ENCODE measurements at regions not wholly inside any gene's neighbourhood (a gene's known extent, or its start where the extent isn't known, plus 50 kb on each side); places are given as distances from the start of the nearest gene placed in this dataset.

- Histone ChIP-seq H4K12ac (ENCODE audit: low read depth, low read length) (no peak overlapping the region), H3K79me2 (ENCODE audit: control insufficient read depth, insufficient read depth, low read length, poor library complexity) (no peaks in the 10 kb centered on the region), H2BK5ac (ENCODE audit: low read depth, low read length, poor library complexity) (no peak overlapping the region), H3K18ac (ENCODE audit: low read length) (no peak overlapping the region), H4K91ac (ENCODE audit: low read depth, low read length) (peak overlapping the region; percentile 20), H3K27ac (ENCODE audit: low read depth, low read length) (no peak overlapping the region), H2AFZ (ENCODE audit: insufficient read depth, low read length, poor library complexity) (no peak overlapping the region), H3K9me3 (ENCODE audit: insufficient read depth, low read depth, low read length) (peaks cover 4% of the 10 kb centered on the region), H4K8ac (ENCODE audit: low read depth, low read length) (peak overlapping the region; percentile 3), H3K9ac (ENCODE audit: low read length) (no peak overlapping the region), H2BK120ac (ENCODE audit: insufficient read depth, low read length, poor library complexity) (no peak overlapping the region), H2BK12ac (ENCODE audit: low read length) (no peak overlapping the region), H3K4me1 (ENCODE audit: control insufficient read depth in 1 of 2, insufficient read depth in 2 of 2, low read length in 2 of 2) (no peaks in the 10 kb centered on the region), H2AK5ac (ENCODE audit: low read length) (peak overlapping the region; percentile 12), H3K36me3 (ENCODE audit: control insufficient read depth in 1 of 2, insufficient read depth in 2 of 2, low read length in 2 of 2) (no peaks in the 10 kb centered on the region), H3K27me3 (ENCODE audit: insufficient read depth, low read length) (no peaks in the 10 kb centered on the region), H3K4me2 (ENCODE audit: low read length) (no peak overlapping the region), H3K4ac (ENCODE audit: low read depth, low read length) (no peak overlapping the region), H3K14ac (ENCODE audit: low read length) (no peak overlapping the region), H3K23ac (ENCODE audit: low read length) (no peak overlapping the region), H3K4me3 (ENCODE audit: low read depth, low read length) (no peak overlapping the region), H3K79me1 (ENCODE audit: low read length) (no peaks in the 10 kb centered on the region)
- no CpG with 5 or more reads among the region's 3 CpGs for WGBS (ENCODE audit: extremely low coverage, insufficient coverage, insufficient read length)
- DNase-seq = no peak
Observed at GRCh38 chr1:55937840-55938375, 641.5 kb downstream of the PLPP3 start.

GRCh38 chr1:55935236-55935635 is 644.1 kb downstream of the PLPP3 start:
- Histone ChIP-seq H3K79me2 (ENCODE audit: control insufficient read depth, insufficient read depth, low read length, poor library complexity) (no peaks in the 10 kb centered on the region), H2BK5ac (ENCODE audit: low read depth, low read length, poor library complexity) (no peak overlapping the region), H3K9me3 (ENCODE audit: insufficient read depth, low read depth, low read length) (peaks cover 4% of the 10 kb centered on the region), H3K79me1 (ENCODE audit: low read length) (peaks cover 10% of the 10 kb centered on the region), H2BK120ac (ENCODE audit: insufficient read depth, low read length, poor library complexity) (no peak overlapping the region), H4K12ac (ENCODE audit: low read depth, low read length) (no peak overlapping the region), H2AK5ac (ENCODE audit: low read length) (no peak overlapping the region), H3K14ac (ENCODE audit: low read length) (no peak overlapping the region), H2BK12ac (ENCODE audit: low read length) (no peak overlapping the region), H3K36me3 (ENCODE audit: control insufficient read depth in 1 of 2, insufficient read depth in 2 of 2, low read length in 2 of 2) (no peaks in the 10 kb centered on the region), H3K4ac (ENCODE audit: low read depth, low read length) (no peak overlapping the region), H2AFZ (ENCODE audit: insufficient read depth, low read length, poor library complexity) (no peak overlapping the region), H3K4me1 (ENCODE audit: control insufficient read depth in 1 of 2, insufficient read depth in 2 of 2, low read length in 2 of 2) (peaks cover 3 to 4% of the 10 kb centered on the region in 2 experiments), H3K23ac (ENCODE audit: low read length) (no peak overlapping the region), H4K8ac (ENCODE audit: low read depth, low read length) (no peak overlapping the region), H4K91ac (ENCODE audit: low read depth, low read length) (no peak overlapping the region), H3K4me3 (ENCODE audit: low read depth, low read length) (no peak overlapping the region), H3K27me3 (ENCODE audit: insufficient read depth, low read length) (no peaks in the 10 kb centered on the region), H3K18ac (ENCODE audit: low read length) (no peak overlapping the region), H3K9ac (ENCODE audit: low read length) (no peak overlapping the region), H3K27ac (ENCODE audit: low read depth, low read length) (no peak overlapping the region), H3K4me2 (ENCODE audit: low read length) (no peak overlapping the region)
- no CpG with 5 or more reads among the region's 5 CpGs for whole genome bisulfite sequencing (ENCODE audit: extremely low coverage, insufficient coverage, insufficient read length)
- no peak for DNase-seq

- no peaks in the 10 kb centered on the region for H3K36me3 ChIP-seq (ENCODE audit: control insufficient read depth in 1 of 2, insufficient read depth in 2 of 2, low read length in 2 of 2)
- peak; percentile 23 to 80 for DNase-seq
- peaks cover 15% of the 10 kb centered on the region for H3K79me1 ChIP-seq (ENCODE audit: low read length)
- no peak overlapping the region for H2AFZ ChIP-seq (ENCODE audit: insufficient read depth, low read length, poor library complexity)
- no peak overlapping the region for H3K14ac ChIP-seq (ENCODE audit: low read length)
- no CpG with 5 or more reads among the region's 1 CpG for WGBS (ENCODE audit: extremely low coverage, insufficient coverage, insufficient read length)
- H2AK5ac ChIP-seq (ENCODE audit: low read length) = no peak overlapping the region
- H4K12ac ChIP-seq (ENCODE audit: low read depth, low read length) = no peak overlapping the region
- peaks cover 4% of the 10 kb centered on the region for H3K9me3 ChIP-seq (ENCODE audit: insufficient read depth, low read depth, low read length)
- H3K4me1 ChIP-seq (ENCODE audit: control insufficient read depth in 1 of 2, insufficient read depth in 2 of 2, low read length in 2 of 2) = peaks cover 3 to 6% of the 10 kb centered on the region in 2 experiments
- no peak overlapping the region for H3K9ac ChIP-seq (ENCODE audit: low read length)
- H2BK12ac ChIP-seq (ENCODE audit: low read length) = no peak overlapping the region
- no peak overlapping the region for H3K27ac ChIP-seq (ENCODE audit: low read depth, low read length)
- H2BK5ac ChIP-seq (ENCODE audit: low read depth, low read length, poor library complexity) = no peak overlapping the region
- H3K4me2 ChIP-seq (ENCODE audit: low read length) = no peak overlapping the region
- H3K79me2 ChIP-seq (ENCODE audit: control insufficient read depth, insufficient read depth, low read length, poor library complexity) = no peaks in the 10 kb centered on the region
- H4K91ac ChIP-seq (ENCODE audit: low read depth, low read length) = no peak overlapping the region
- H2BK120ac ChIP-seq (ENCODE audit: insufficient read depth, low read length, poor library complexity) = no peak overlapping the region
- no peak overlapping the region for H3K4me3 ChIP-seq (ENCODE audit: low read depth, low read length)
- H3K18ac ChIP-seq (ENCODE audit: low read length) = no peak overlapping the region
- no peak overlapping the region for H3K4ac ChIP-seq (ENCODE audit: low read depth, low read length)
- H3K27me3 ChIP-seq (ENCODE audit: insufficient read depth, low read length) = no peaks in the 10 kb centered on the region
- no peak overlapping the region for H3K23ac ChIP-seq (ENCODE audit: low read length)
- no peak overlapping the region for H4K8ac ChIP-seq (ENCODE audit: low read depth, low read length)
Observed at GRCh38 chr1:55932402-55932801, 647.0 kb downstream of the PLPP3 start.

DNA sequence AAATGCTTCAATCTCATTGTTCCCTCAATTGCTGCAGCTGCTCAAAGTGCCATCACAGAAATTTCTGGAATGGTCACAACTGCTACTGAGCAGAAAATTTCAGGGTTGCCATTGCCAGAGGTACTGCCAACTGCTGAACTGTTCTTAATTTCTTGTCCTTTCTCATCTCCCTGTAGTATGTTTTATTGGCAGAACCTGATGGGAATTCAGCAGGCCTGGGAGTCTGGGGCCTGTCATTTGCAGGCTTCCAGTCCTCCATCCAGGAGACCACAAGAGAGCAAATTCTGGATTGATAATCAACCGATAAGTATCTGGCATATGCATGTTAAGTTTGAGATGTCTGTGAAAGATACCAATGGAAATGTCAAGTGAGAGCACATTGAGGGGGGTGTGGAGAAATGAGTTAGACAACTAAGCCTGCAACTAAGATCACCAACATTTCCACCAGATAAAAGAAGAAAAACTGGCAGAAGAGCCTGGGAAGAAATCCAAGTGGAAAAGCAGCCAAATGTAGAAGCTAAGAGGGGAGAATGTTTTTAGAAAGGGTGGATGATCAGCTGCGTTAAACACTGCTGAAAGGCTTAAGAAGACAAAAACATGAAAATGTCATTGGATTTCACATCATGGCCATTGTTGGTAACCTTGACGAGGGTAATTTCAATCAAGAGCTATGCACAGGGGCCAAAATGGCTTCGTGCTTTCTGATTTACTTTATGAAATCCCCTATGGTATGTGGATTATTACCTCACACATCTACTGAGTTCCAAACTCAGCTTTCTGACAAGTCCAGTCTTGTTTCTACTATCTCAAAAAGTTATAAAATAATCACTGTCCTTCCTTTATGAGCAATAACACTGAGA is 648.1 kb downstream of the PLPP3 start:
- Histone ChIP-seq H3K4me1 (ENCODE audit: control insufficient read depth in 1 of 2, insufficient read depth in 2 of 2, low read length in 2 of 2) (peaks cover 3 to 6% of the 10 kb centered on the region in 2 experiments), H3K23ac (ENCODE audit: low read length) (no peak overlapping the region), H4K91ac (ENCODE audit: low read depth, low read length) (peak overlapping the region; percentile 91), H3K79me1 (ENCODE audit: low read length) (peaks cover 15% of the 10 kb centered on the region), H3K27ac (ENCODE audit: low read depth, low read length) (peak overlapping the region; percentile 88), H3K27me3 (ENCODE audit: insufficient read depth, low read length) (no peaks in the 10 kb centered on the region), H3K4ac (ENCODE audit: low read depth, low read length) (peak overlapping the region; percentile 65), H3K79me2 (ENCODE audit: control insufficient read depth, insufficient read depth, low read length, poor library complexity) (no peaks in the 10 kb centered on the region), H2AFZ (ENCODE audit: insufficient read depth, low read length, poor library complexity) (no peak overlapping the region), H3K18ac (ENCODE audit: low read length) (peak overlapping the region; percentile 90), H3K14ac (ENCODE audit: low read length) (peak overlapping the region; percentile 89), H2AK5ac (ENCODE audit: low read length) (peak overlapping the region; percentile 88), H3K9ac (ENCODE audit: low read length) (no peak overlapping the region), H3K36me3 (ENCODE audit: control insufficient read depth in 1 of 2, insufficient read depth in 2 of 2, low read length in 2 of 2) (no peaks in the 10 kb centered on the region), H2BK12ac (ENCODE audit: low read length) (peak overlapping the region; percentile 66), H2BK120ac (ENCODE audit: insufficient read depth, low read length, poor library complexity) (peak overlapping the region; percentile 95), H4K12ac (ENCODE audit: low read depth, low read length) (peak overlapping the region; percentile 65), H4K8ac (ENCODE audit: low read depth, low read length) (peak overlapping the region; percentile 78), H3K9me3 (ENCODE audit: insufficient read depth, low read depth, low read length) (peaks cover 4% of the 10 kb centered on the region), H2BK5ac (ENCODE audit: low read depth, low read length, poor library complexity) (peak overlapping the region; percentile 95), H3K4me3 (ENCODE audit: low read depth, low read length) (no peak overlapping the region), H3K4me2 (ENCODE audit: low read length) (no peak overlapping the region)
- peak in 1 of 2 donors; percentile 70 for DNase-seq
- no CpG with 5 or more reads among the region's 4 CpGs for WGBS (ENCODE audit: extremely low coverage, insufficient coverage, insufficient read length)

All from trophoblast cell (in vitro differentiated cells and primary cell).